DMS79 treated with DMSO at 0.1 percent for 48 hours (cell line): ENCODE measurements at regions not wholly inside any gene's neighbourhood (a gene's known extent, or its start where the extent isn't known, plus 50 kb on each side); places are given as distances from the start of the nearest gene placed in this dataset.

Experiments used
- DNase-seq: peaks from one replicate; lab custom pipeline; 2025; lab: John Stamatoyannopoulos, UW

- DNase-seq, result no peak
Measured at GRCh38 chr2:118237451-118237850, 149.2 kb downstream of the INSIG2 start.

GRCh38 chr2:118232796-118233195 lies 144.5 kb downstream of the INSIG2 start:
- no peak for DNase-seq

GRCh38 chr2:118232391-118232790 lies 144.1 kb downstream of the INSIG2 start:
- no peak for DNase-seq

- no peak for DNase-seq
Measured at GRCh38 chr2:118231759-118232158, 143.5 kb downstream of the INSIG2 start.

GRCh38 chr2:118227698-118228508 lies 139.6 kb downstream of the INSIG2 start:
- DNase-seq, result no peak

GRCh38 chr2:118225666-118226065 lies 137.4 kb downstream of the INSIG2 start:
- no peak for DNase-seq

GRCh38 chr2:118224895-118225311 lies 136.6 kb downstream of the INSIG2 start:
- no peak for DNase-seq

- no peak for DNase-seq
Measured at GRCh38 chr2:118223992-118224894, 136.0 kb downstream of the INSIG2 start.

- no peak for DNase-seq
Measured at GRCh38 chr2:118223511-118223991, 135.3 kb downstream of the INSIG2 start.

- DNase-seq, result no peak
Measured at GRCh38 chr2:118222672-118223421, 134.6 kb downstream of the INSIG2 start.

GRCh38 chr2:118222273-118222594 lies 134.0 kb downstream of the INSIG2 start:
- DNase-seq, result no peak

GRCh38 chr2:118221536-118222272 lies 133.4 kb downstream of the INSIG2 start:
- DNase-seq, result peak; percentile 41

GRCh38 chr2:118219611-118220010 lies 131.3 kb downstream of the INSIG2 start:
- DNase-seq, result no peak

GRCh38 chr2:118216224-118216623 lies 128.0 kb downstream of the INSIG2 start:
- no peak for DNase-seq

GRCh38 chr2:118209727-118210126 lies 121.5 kb downstream of the INSIG2 start:
- DNase-seq, result no peak

GRCh38 chr2:118207889-118208288 lies 119.6 kb downstream of the INSIG2 start:
- no peak for DNase-seq

- peak; percentile 5 for DNase-seq
Measured at GRCh38 chr2:118202707-118203303, 114.5 kb downstream of the INSIG2 start.

GRCh38 chr2:118198268-118198667 lies 110.0 kb downstream of the INSIG2 start:
- no peak for DNase-seq

GRCh38 chr2:118197011-118197675 lies 108.9 kb downstream of the INSIG2 start:
- no peak for DNase-seq

GRCh38 chr2:118190474-118190873 lies 102.2 kb downstream of the INSIG2 start:
- DNase-seq, result no peak

- DNase-seq, result no peak
Measured at GRCh38 chr2:118186858-118187254, 98.6 kb downstream of the INSIG2 start.
